Karpas-422 (cell line): ENCODE measurements at regions not wholly inside any gene's neighbourhood (a gene's known extent, or its start where the extent isn't known, plus 50 kb on each side); places are given as distances from the start of the nearest gene placed in this dataset.

Experiments used
- DNase-seq: peaks from one replicate; pipeline ENCODE4 v3.0.0-alpha.2; 2015
- H2AFZ ChIP-seq: fragments of 200-600 bp; sonication (generic); 2 replicates; pipeline ENCODE4 v1.6.1; 2014; ENCODE audit warnings: antibody characterized with exemption, low read length, mixed read lengths
- H3K27ac ChIP-seq: fragments of 200-600 bp; sonication (generic); 2 replicates; pipeline ENCODE4 v1.5.1; 2014; ENCODE audit warnings: mild to moderate bottlenecking, low read length, moderate library complexity
- H3K27me3 ChIP-seq: fragments of 200-600 bp; sonication (generic); 2 replicates; pipeline ENCODE4 v1.6.1; 2014; ENCODE audit warnings: low read length, mixed read lengths
- H3K36me3 ChIP-seq: fragments of 200-600 bp; sonication (generic); 2 replicates; pipeline ENCODE4 v1.6.1; 2014; ENCODE audit warnings: low read length, mixed read lengths; ENCODE audit not compliant: insufficient read depth
- H3K4me1 ChIP-seq: fragments of 200-600 bp; sonication (generic); 2 replicates; pipeline ENCODE4 v1.6.1; 2014; ENCODE audit warnings: mild to moderate bottlenecking, low read length, mixed read lengths
- H3K4me2 ChIP-seq: fragments of 200-600 bp; sonication (generic); 2 replicates; pipeline ENCODE4 v1.6.1; 2014; ENCODE audit warnings: low read length, low read depth, mild to moderate bottlenecking; ENCODE audit not compliant: poor library complexity, severe bottlenecking
- H3K4me3 ChIP-seq: fragments of 200-600 bp; sonication (generic); 2 replicates; pipeline ENCODE4 v1.5.1; 2014; ENCODE audit warnings: mild to moderate bottlenecking, antibody characterized with exemption, low read length, mixed read lengths
- H3K79me2 ChIP-seq: fragments of 200-600 bp; sonication (generic); 2 replicates; pipeline ENCODE4 v1.6.1; 2014; ENCODE audit warnings: mild to moderate bottlenecking, low read length, mixed read lengths
- H3K9ac ChIP-seq: fragments of 200-600 bp; sonication (generic); 2 replicates; pipeline ENCODE4 v1.6.0; 2014; ENCODE audit warnings: low read length
- H3K9me2 ChIP-seq: fragments of 200-600 bp; sonication (generic), shearing (Covaris generic); replicated peaks from 2 replicates; pipeline ENCODE4 v1.6.0; 2014; ENCODE audit warnings: mild to moderate bottlenecking, low read length, moderate library complexity; ENCODE audit not compliant: insufficient read depth
- H3K9me3 ChIP-seq: fragments of 300-700, 200-600 bp; sonication (generic); 2 replicates; pipeline ENCODE4 v1.6.1; 2014; ENCODE audit warnings: low read length, mixed read lengths
- H4K20me1 ChIP-seq: fragments of 200-600 bp; sonication (generic); 2 replicates; pipeline ENCODE4 v1.6.1; 2014; ENCODE audit warnings: mild to moderate bottlenecking, antibody characterized with exemption, low read length, low read depth; ENCODE audit not compliant: insufficient read depth

GRCh38 chr21:43325968-43326715 lies 100.8 kb downstream of the SIK1 start:
- Histone ChIP-seq H3K9me3 (no peaks in the 10 kb centered on the region), H3K27ac (peak overlapping the region; percentile 24), H3K36me3 (no peaks in the 10 kb centered on the region), H3K4me2 (peak overlapping the region; percentile 58), H3K9me2 (no peaks in the 10 kb centered on the region), H3K4me1 (peaks cover 43% of the 10 kb centered on the region), H2AFZ (no peak overlapping the region), H3K27me3 (no peaks in the 10 kb centered on the region), H4K20me1 (no peaks in the 10 kb centered on the region; the same call in 1 of the 2 replicates), H3K9ac (peak overlapping the region; percentile 35; the same call in 1 of the 2 replicates), H3K4me3 (peak overlapping the region; percentile 29; the same call in 1 of the 2 replicates), H3K79me2 (no peaks in the 10 kb centered on the region)
- DNase-seq: peak; percentile 82

- H3K4me2 ChIP-seq: no peak overlapping the region
- H3K9me2 ChIP-seq: no peaks in the 10 kb centered on the region
- H3K4me3 ChIP-seq: no peak overlapping the region
- no peak overlapping the region for H3K9ac ChIP-seq
- no peak for DNase-seq
- no peaks in the 10 kb centered on the region for H3K79me2 ChIP-seq
- no peaks in the 10 kb centered on the region for H3K36me3 ChIP-seq
- no peak overlapping the region for H3K27ac ChIP-seq
- peaks cover 54% of the 10 kb centered on the region for H3K4me1 ChIP-seq
- no peaks in the 10 kb centered on the region for H3K27me3 ChIP-seq
- no peaks in the 10 kb centered on the region; the same call in 1 of the 2 replicates for H4K20me1 ChIP-seq
- no peak overlapping the region for H2AFZ ChIP-seq
- no peaks in the 10 kb centered on the region for H3K9me3 ChIP-seq
Observed at GRCh38 chr21:43325036-43325435, 101.9 kb downstream of the SIK1 start.

DNA sequence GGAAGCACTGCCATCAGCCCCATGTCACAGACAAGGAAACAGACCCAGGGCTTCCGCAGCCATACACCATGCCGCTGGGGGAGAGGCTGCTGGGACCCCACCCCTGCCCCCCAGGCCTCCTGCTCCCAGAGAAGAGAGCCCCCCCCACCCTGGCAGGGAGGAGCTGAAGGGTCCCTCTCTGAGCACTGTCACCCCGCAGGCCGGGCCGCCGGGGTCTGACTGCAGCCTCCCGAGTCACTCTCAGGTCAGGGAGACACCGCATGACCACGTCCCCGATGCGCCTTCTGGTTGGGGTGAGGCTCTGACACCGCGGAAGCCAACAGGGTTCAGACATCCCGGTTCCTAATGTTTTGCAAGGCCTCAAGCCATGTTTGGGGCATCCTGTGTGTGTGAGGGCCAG lies 102.3 kb downstream of the SIK1 start:
- no peak overlapping the region for H3K27ac ChIP-seq
- peaks cover 58% of the 10 kb centered on the region for H3K4me1 ChIP-seq
- no peak for DNase-seq
- no peak overlapping the region for H3K4me2 ChIP-seq
- no peaks in the 10 kb centered on the region for H3K9me2 ChIP-seq
- H3K4me3 ChIP-seq: no peak overlapping the region
- H3K9me3 ChIP-seq: no peaks in the 10 kb centered on the region
- no peak overlapping the region for H2AFZ ChIP-seq
- H4K20me1 ChIP-seq: no peaks in the 10 kb centered on the region; the same call in 1 of the 2 replicates
- no peaks in the 10 kb centered on the region for H3K27me3 ChIP-seq
- H3K36me3 ChIP-seq: no peaks in the 10 kb centered on the region
- no peak overlapping the region for H3K9ac ChIP-seq
- H3K79me2 ChIP-seq: no peaks in the 10 kb centered on the region

DNA sequence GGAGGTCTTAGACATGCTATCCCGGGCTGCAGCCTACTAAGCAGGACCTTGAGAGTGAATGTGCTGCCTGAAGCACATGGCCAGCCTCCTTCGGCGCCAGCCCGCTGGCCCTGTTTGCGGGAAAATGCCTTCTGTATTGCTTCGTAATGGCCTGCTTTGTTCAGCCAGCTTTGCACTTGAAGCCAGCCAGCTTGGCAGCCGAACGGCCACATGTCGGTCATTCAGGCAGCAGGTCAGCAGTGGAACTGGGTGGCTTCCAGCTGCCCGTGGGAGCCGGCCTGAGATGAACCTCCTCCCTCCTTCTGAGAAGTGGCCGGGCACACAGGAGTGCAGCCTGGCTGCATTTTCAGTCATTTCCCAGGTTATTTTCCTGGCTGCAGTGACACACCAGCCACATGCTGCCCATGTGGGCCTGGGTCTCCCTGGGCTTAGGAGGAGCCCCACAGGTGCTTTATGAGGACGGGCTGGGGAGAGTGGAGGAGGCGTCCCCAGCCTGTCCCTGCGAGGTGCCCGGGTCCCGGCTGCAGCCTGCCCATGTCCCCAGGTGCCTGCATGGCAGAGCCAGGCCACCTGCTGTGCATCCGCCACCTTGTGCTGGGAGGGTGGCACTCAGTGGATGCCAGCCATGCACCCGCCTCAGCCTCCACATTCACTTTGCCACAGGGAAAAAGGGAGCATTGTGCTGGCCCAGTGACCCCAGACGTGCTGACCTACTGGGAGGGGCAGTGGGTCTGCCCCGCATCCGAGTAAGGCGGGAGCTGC lies 103.5 kb downstream of the SIK1 start:
- Histone ChIP-seq H3K9ac (no peak overlapping the region), H3K79me2 (no peaks in the 10 kb centered on the region), H3K9me2 (no peaks in the 10 kb centered on the region), H4K20me1 (no peaks in the 10 kb centered on the region; the same call in 1 of the 2 replicates), H2AFZ (no peak overlapping the region), H3K9me3 (no peaks in the 10 kb centered on the region), H3K36me3 (no peaks in the 10 kb centered on the region), H3K27me3 (no peaks in the 10 kb centered on the region), H3K4me3 (no peak overlapping the region), H3K4me2 (no peak overlapping the region), H3K4me1 (peaks cover 64% of the 10 kb centered on the region), H3K27ac (no peak overlapping the region)
- DNase-seq: no peak

DNA sequence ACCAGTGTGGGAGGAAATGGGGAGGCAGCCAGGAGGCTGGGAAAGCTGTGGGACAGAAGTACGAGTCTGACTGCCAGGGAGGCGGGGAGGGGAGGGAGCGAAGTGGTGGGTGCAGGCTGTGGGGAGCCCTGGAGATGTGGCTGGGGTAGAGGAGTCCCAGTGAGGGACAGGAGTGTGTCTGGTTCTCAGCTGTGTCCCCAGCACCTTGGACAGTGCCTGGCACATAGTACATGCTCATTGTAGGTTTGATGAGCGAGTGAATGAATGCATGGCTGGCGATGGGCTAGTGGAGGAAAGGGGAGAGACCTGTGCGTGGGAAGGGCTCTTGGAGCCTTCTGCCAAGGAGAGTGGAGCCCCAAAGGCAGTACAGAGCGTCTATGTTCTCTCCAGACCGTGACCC lies 104.1 kb downstream of the SIK1 start:
- H3K4me2 ChIP-seq: no peak overlapping the region
- no peaks in the 10 kb centered on the region for H3K36me3 ChIP-seq
- H3K4me3 ChIP-seq: no peak overlapping the region
- no peak overlapping the region for H2AFZ ChIP-seq
- H3K9ac ChIP-seq: no peak overlapping the region
- no peaks in the 10 kb centered on the region for H3K9me2 ChIP-seq
- H4K20me1 ChIP-seq: no peaks in the 10 kb centered on the region; the same call in 1 of the 2 replicates
- DNase-seq: peak; percentile 69
- H3K79me2 ChIP-seq: no peaks in the 10 kb centered on the region
- peaks cover 61% of the 10 kb centered on the region for H3K4me1 ChIP-seq
- peaks cover under 1% of the 10 kb centered on the region; the same call in 1 of the 2 replicates for H3K9me3 ChIP-seq
- no peaks in the 10 kb centered on the region for H3K27me3 ChIP-seq
- no peak overlapping the region for H3K27ac ChIP-seq

DNA sequence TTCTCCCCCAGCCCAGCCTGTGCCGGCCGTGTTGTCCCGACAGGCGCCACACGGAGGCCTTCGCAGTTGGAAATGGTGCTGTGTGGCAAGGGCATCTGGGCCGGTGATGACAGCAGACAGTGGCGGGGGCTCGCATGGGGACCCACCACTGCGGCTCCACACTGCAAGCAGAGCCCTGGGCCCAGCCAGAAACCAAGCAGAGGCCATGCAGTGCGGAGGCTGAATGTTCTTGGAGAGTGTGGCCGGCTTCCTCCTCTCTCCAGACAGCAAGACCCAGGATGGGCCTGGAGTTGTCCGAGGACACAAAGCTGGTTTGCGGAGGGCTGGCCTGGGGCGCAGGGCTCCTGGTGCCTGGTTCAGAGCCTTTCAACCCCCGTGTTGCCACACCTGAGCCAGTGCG lies 104.6 kb downstream of the SIK1 start:
- Histone ChIP-seq H3K9ac (no peak overlapping the region), H3K79me2 (no peaks in the 10 kb centered on the region), H3K9me2 (no peaks in the 10 kb centered on the region), H3K4me2 (no peak overlapping the region), H2AFZ (no peak overlapping the region), H3K36me3 (no peaks in the 10 kb centered on the region), H3K4me3 (no peak overlapping the region), H3K9me3 (peaks cover 6% of the 10 kb centered on the region; the same call in 1 of the 2 replicates), H3K4me1 (peaks cover 60% of the 10 kb centered on the region), H4K20me1 (no peaks in the 10 kb centered on the region; the same call in 1 of the 2 replicates), H3K27ac (no peak overlapping the region), H3K27me3 (no peaks in the 10 kb centered on the region)
- no peak for DNase-seq

GRCh38 chr21:43321611-43322010 lies 105.3 kb downstream of the SIK1 start:
- Histone ChIP-seq H3K27me3 (no peaks in the 10 kb centered on the region), H2AFZ (no peak overlapping the region), H3K36me3 (no peaks in the 10 kb centered on the region), H3K79me2 (no peaks in the 10 kb centered on the region), H3K9me2 (no peaks in the 10 kb centered on the region), H3K9ac (no peak overlapping the region), H4K20me1 (no peaks in the 10 kb centered on the region; the same call in 1 of the 2 replicates), H3K4me3 (no peak overlapping the region), H3K4me1 (peaks cover 53% of the 10 kb centered on the region), H3K9me3 (peaks cover 7% of the 10 kb centered on the region; the same call in 1 of the 2 replicates), H3K4me2 (no peak overlapping the region), H3K27ac (no peak overlapping the region)
- no peak for DNase-seq

- no peaks in the 10 kb centered on the region for H3K27me3 ChIP-seq
- DNase-seq: no peak
- H3K4me1 ChIP-seq: peaks cover 48% of the 10 kb centered on the region
- H3K9me2 ChIP-seq: no peaks in the 10 kb centered on the region
- H3K9me3 ChIP-seq: peaks cover 7% of the 10 kb centered on the region; the same call in 1 of the 2 replicates
- no peak overlapping the region for H3K9ac ChIP-seq
- no peak overlapping the region for H3K27ac ChIP-seq
- H4K20me1 ChIP-seq: no peaks in the 10 kb centered on the region; the same call in 1 of the 2 replicates
- no peaks in the 10 kb centered on the region for H3K79me2 ChIP-seq
- no peak overlapping the region for H3K4me2 ChIP-seq
- no peak overlapping the region for H3K4me3 ChIP-seq
- H3K36me3 ChIP-seq: no peaks in the 10 kb centered on the region
- H2AFZ ChIP-seq: no peak overlapping the region
Observed at GRCh38 chr21:43321111-43321510, 105.8 kb downstream of the SIK1 start.
